HCT116 (cell line): ENCODE measurements at regions not wholly inside any gene's neighbourhood (a gene's known extent, or its start where the extent isn't known, plus 50 kb on each side); places are given as distances from the start of the nearest gene placed in this dataset.

Experiments
- ATAC-seq: fragments of 200-7000 bp; cut with Tn5 transposase; 2 replicates; pipeline ENCODE4 v1.9.1; 2020; ENCODE audit warnings: mild to moderate bottlenecking, moderate library complexity
- BruUV-seq: library from RNA; stranded (reverse); fragments of 400-500 nt; replicated peaks from 2 replicates; lab custom pipeline; 2021; lab: Mats Ljungman, UMichigan
- CTCF ChIA-PET: fragments of 300-600 bp; sonication (Branson Sonifier 250); formaldehyde crosslinking; loops from one replicate; lab custom pipeline; 2021; ENCODE audit warnings: antibody characterized with exemption; lab: Charles Lee
- POLR2A ChIA-PET: fragments of 300-600, 350-600 bp; sonication (Branson Sonifier 250); formaldehyde crosslinking; loops from one replicate; lab custom pipeline; 2021; ENCODE audit warnings: antibody characterized with exemption; lab: Charles Lee
- RAD21 ChIA-PET, 2 experiments: fragments of 300-600 bp; sonication (Branson Sonifier 250); formaldehyde crosslinking; loops; one replicate each; lab custom pipeline; 2023; ENCODE audit warnings: low total read pairs in 2 of 2; ENCODE audit not compliant: uncharacterized antibody in 2 of 2, unreplicated experiment in 2 of 2, low non-redundant PET in 1 of 2; lab: Charles Lee
- DNase-seq: peaks from one replicate; pipeline ENCODE4 v3.0.0-alpha.2; 2010; ENCODE audit warnings: low read depth, low spot score
- H2AFZ ChIP-seq: fragments of 200-600 bp; shearing (Covaris generic), sonication (generic); 2 replicates; pipeline ENCODE4 v1.6.1; 2017; ENCODE audit warnings: low read depth, mixed run types, mixed read lengths, antibody characterized with exemption, low read length; ENCODE audit not compliant: poor library complexity, severe bottlenecking
- H3K27ac ChIP-seq: 2 replicates; pipeline ENCODE4 v1.5.1; 2012; ENCODE audit warnings: low read depth, low read length
- H3K27me3 ChIP-seq: fragments of 200-600 bp; sonication (generic); 2 replicates; pipeline ENCODE4 v1.6.1; 2016; ENCODE audit warnings: mixed run types, low read length, mixed read lengths; ENCODE audit not compliant: insufficient read depth
- H3K36me3 ChIP-seq, 2 experiments: fragments of 200-500 bp in 1 of 2; fragments of 200-600 bp in 1 of 2; sonication (Bioruptor generic) in 1 of 2; sonication (generic) in 1 of 2; 2 replicates each; pipeline versions ENCODE4 v1.5.1 to v1.6.1; 2014 to 2016; ENCODE audit warnings: low read length in 2 of 2, inconsistent platforms in 1 of 2, mixed read lengths in 1 of 2, mixed run types in 1 of 2; ENCODE audit not compliant: insufficient read depth in 2 of 2, control insufficient read depth in 1 of 2
- H3K4me1 ChIP-seq, 2 experiments: fragments of 200-600 bp in 1 of 2; sonication (generic) in 1 of 2; 2 replicates each; pipeline versions ENCODE4 v1.5.1 to v1.6.1; 2012 to 2017; ENCODE audit warnings: low read length in 2 of 2, inconsistent platforms in 1 of 2, mild to moderate bottlenecking in 1 of 2, mixed read lengths in 1 of 2, mixed run types in 1 of 2, moderate library complexity in 1 of 2; ENCODE audit not compliant: insufficient read depth in 2 of 2, control insufficient read depth in 1 of 2
- H3K4me2 ChIP-seq: fragments of 200-600 bp; sonication (generic); 2 replicates; pipeline ENCODE4 v1.6.1; 2017; ENCODE audit warnings: mixed run types, low read length, mixed read lengths
- H3K4me3 ChIP-seq, 2 experiments: fragments of 200-600 bp in 1 of 2; sonication (generic) in 1 of 2; replicated peaks in 1 of 2; 2 replicates each; pipeline ENCODE4 v1.5.1; 2011 to 2016; ENCODE audit warnings: low read length in 2 of 2, control low read depth in 1 of 2, low read depth in 1 of 2, mild to moderate bottlenecking in 1 of 2, mixed read lengths in 1 of 2, mixed run types in 1 of 2
- H3K79me2 ChIP-seq: fragments of 200-600 bp; sonication (generic); 2 replicates; pipeline ENCODE4 v1.6.1; 2017; ENCODE audit warnings: mild to moderate bottlenecking, mixed run types, low read length, moderate library complexity, mixed read lengths; ENCODE audit not compliant: insufficient read depth
- H3K9ac ChIP-seq: fragments of 200-600 bp; sonication (generic); 2 replicates; pipeline ENCODE4 v1.6.1; 2016; ENCODE audit warnings: low read length, mixed read lengths
- H3K9me2 ChIP-seq: fragments of 200-600 bp; sonication (generic), shearing (Covaris generic); 2 replicates; pipeline ENCODE4 v1.6.1; 2017; ENCODE audit warnings: mixed run types, mild to moderate bottlenecking, moderate library complexity; ENCODE audit not compliant: insufficient read depth
- H3K9me3 ChIP-seq, 2 experiments: fragments of 200-500 bp in 1 of 2; fragments of 200-600 bp in 1 of 2; sonication (Bioruptor generic) in 1 of 2; sonication (generic) in 1 of 2; 2 replicates each; pipeline ENCODE4 v1.6.1; 2014 to 2017; ENCODE audit warnings: low read length in 2 of 2, mixed read lengths in 2 of 2, inconsistent platforms in 1 of 2, low read depth in 1 of 2, mild to moderate bottlenecking in 1 of 2, mixed run types in 1 of 2, moderate library complexity in 1 of 2; ENCODE audit not compliant: control insufficient read depth in 1 of 2, insufficient read depth in 1 of 2
- H4K20me1 ChIP-seq: fragments of 200-600 bp; sonication (generic), shearing (Covaris generic); 2 replicates; pipeline ENCODE4 v1.6.1; 2017; ENCODE audit warnings: mixed run types, mild to moderate bottlenecking, moderate library complexity; ENCODE audit not compliant: insufficient read depth
- CEBPB ChIP-seq: IDR thresholded peaks from 2 replicates; pipeline ENCODE4 v1.6.1; 2012; ENCODE audit warnings: low read depth
- CTCF ChIP-seq, 3 experiments: fragments of 200-600 bp in 1 of 3; sonication (generic) in 1 of 3; IDR thresholded peaks in 2 of 3; conservative IDR thresholded peaks in 1 of 3; 2 replicates each; pipeline ENCODE4 v1.5.1; 2012 to 2017; ENCODE audit warnings: low read depth in 2 of 3, low read length in 2 of 3, antibody characterized with exemption in 1 of 3, borderline replicate concordance in 1 of 3, control low read depth in 1 of 3, mild to moderate bottlenecking in 1 of 3, mixed read lengths in 1 of 3, mixed run types in 1 of 3, moderate library complexity in 1 of 3; ENCODE audit not compliant: insufficient read depth in 1 of 3
- EGR1 ChIP-seq: IDR thresholded peaks from 2 replicates; pipeline ENCODE4 v1.6.1; 2012; ENCODE audit warnings: low read depth
- ELF1 ChIP-seq: IDR thresholded peaks from 2 replicates; pipeline ENCODE4 v1.6.1; 2012; ENCODE audit warnings: low read depth, borderline replicate concordance
- EZH2 ChIP-seq: fragments of 200-600 bp; sonication (generic); IDR thresholded peaks from 2 replicates; pipeline ENCODE4 v1.6.1; 2017; ENCODE audit warnings: antibody characterized with exemption, mixed run types
- JUND ChIP-seq: IDR thresholded peaks from 2 replicates; pipeline ENCODE4 v1.6.1; 2012
- RAD21 ChIP-seq: IDR thresholded peaks from 2 replicates; pipeline ENCODE4 v1.6.1; 2012; ENCODE audit warnings: low read depth, mild to moderate bottlenecking
- SP1 ChIP-seq: IDR thresholded peaks from 2 replicates; pipeline ENCODE4 v1.6.1; 2012; ENCODE audit warnings: low read depth
- TCF7L2 ChIP-seq: IDR thresholded peaks from 2 replicates; pipeline ENCODE4 v1.7.0; 2011; ENCODE audit warnings: borderline replicate concordance, inconsistent platforms; ENCODE audit not compliant: insufficient read depth, insufficient read length; ENCODE audit errors: extremely low read depth
- YY1 ChIP-seq: IDR thresholded peaks from 2 replicates; pipeline ENCODE4 v1.6.1; 2011; ENCODE audit warnings: low read length, low read depth, moderate library complexity, mild to moderate bottlenecking; ENCODE audit not compliant: insufficient replicate concordance; ENCODE audit errors: extremely low read depth
- ZBTB33 ChIP-seq: IDR thresholded peaks from 2 replicates; pipeline ENCODE4 v1.6.1; 2011; ENCODE audit warnings: mild to moderate bottlenecking, low read length, moderate library complexity; ENCODE audit not compliant: insufficient replicate concordance; ENCODE audit errors: extremely low read depth
- intact Hi-C: fragments of 100-400 bp; cut with micrococcal nuclease; formaldehyde crosslinking; loops from 2 replicates; pipeline ENCODE4 v1.10.0; 2022

- Histone ChIP-seq H3K4me2 (peak overlapping the region; percentile 8; the same call in 1 of the 2 replicates), H3K9me3 (no peaks in the 10 kb centered on the region), H3K79me2 (no peaks in the 10 kb centered on the region), H3K4me3 (no peak overlapping the region), H3K36me3 (no peaks in the 10 kb centered on the region), H3K9me2 (no peaks in the 10 kb centered on the region), H3K9ac (no peak overlapping the region), H3K27me3 (no peaks in the 10 kb centered on the region), H2AFZ (no peak overlapping the region), H3K27ac (no peak overlapping the region), H3K4me1 (no peaks in the 10 kb centered on the region), H4K20me1 (no peaks in the 10 kb centered on the region)
- no TSS peak for BruUV-seq
- DNase-seq: peak; percentile 42
- CTCF ChIA-PET: interaction anchor here (0.6 to 1.0 kb wide), 2 partner anchors 242 to 599 kb away, joined by 3 to 4 read pairs; no protein-coding TSS in a partner anchor
- intact Hi-C loops: loop anchor here (1.0 to 5.0 kb wide), 5 partner anchors 248 to 1083 kb away; partner anchors contain the start of gene PRDM1
- TF ChIP-seq RAD21 (peak; percentile 88), SP1 (no peak), EZH2 (no peak), CEBPB (no peak), ELF1 (no peak), ZBTB33 (no peak), JUND (no peak), EGR1 (no peak), TCF7L2 (no peak), CTCF (IDR thresholded peaks at IDR 0.05 in 2 of 3, conservative IDR thresholded peaks at IDR 0.05 in 1 of 3; ENCODE audit: borderline replicate concordance in 1 of 3, insufficient read depth in 1 of 3, low read depth in 2 of 3, low read length in 2 of 3) (peak; percentile 70 to 93 (median 78)), YY1 (no peak)
- POLR2A ChIA-PET: no interaction called here
- ATAC-seq: peak; percentile 78
- RAD21 ChIA-PET: no interaction called here
Measured at GRCh38 chr6:105484238-105485161, 81.6 kb upstream of the PREP start.
